HG03354 (cell line): ENCODE measurements at regions not wholly inside any gene's neighbourhood (a gene's known extent, or its start where the extent isn't known, plus 50 kb on each side); places are given as distances from the start of the nearest gene placed in this dataset.

Experiments
- ATAC-seq: cut with Tn5 transposase; IDR thresholded peaks from one replicate; pipeline ENCODE4 v1.9.1; 2021; ENCODE audit warnings: mild to moderate bottlenecking; ENCODE audit not compliant: unreplicated experiment, poor library complexity, severe bottlenecking

DNA sequence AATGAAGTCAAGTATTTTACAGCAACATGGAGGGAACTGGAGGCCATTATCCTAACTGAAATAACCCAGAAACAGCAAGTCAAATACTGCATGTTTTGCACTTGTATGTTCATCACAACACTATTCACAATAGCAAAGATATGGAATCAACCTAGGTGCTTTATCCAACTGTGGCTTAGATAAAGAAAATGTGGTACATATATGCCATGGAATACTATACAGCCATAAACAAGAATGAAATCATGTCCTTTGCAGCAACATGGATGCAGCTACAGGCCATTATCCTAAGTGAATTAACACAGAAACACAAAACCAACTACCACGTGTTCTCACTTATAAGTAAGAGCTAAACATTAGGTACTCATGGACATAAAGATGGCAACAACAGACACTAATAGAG, 91.5 kb upstream of the E2F3 start:
- no peak for ATAC-seq

DNA sequence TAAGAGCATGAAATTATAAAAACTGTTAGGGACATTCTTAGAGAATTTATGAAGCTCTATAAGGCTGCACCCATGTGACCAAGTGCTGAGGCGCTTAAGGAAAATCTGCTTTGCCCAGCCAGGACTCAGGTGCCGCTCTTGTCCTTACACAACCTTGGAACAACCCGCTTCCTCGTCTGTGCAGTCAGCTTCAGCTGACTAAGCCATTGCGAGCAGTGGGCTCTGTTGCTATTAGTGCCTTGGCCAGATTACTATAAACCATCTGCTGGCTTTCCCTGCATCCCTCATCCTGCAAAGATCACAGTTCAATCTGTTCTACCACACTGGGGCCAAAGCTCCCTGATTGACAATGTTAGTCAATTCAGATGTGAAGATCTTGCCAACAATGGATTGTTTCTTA, 89.1 kb upstream of the E2F3 start:
- ATAC-seq, result no peak

DNA sequence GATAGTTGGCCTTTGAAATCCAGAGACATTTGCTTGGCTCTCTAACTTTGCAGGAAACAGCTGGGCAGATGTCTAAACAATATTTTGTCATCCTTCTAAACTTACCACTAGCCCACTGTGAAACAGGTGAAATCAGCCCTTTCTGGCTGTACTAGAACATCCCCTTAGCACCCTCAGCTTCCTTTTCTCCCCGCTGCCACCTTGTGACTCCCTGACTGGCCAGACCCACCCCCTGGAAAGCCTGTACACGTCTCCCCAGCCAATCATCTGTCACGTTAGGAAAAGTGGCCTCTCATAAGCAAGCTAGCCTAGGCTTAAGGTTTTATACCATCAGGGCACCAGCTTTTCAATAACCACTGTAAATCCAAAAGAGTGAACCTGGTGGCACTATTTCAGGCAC, 88.6 kb upstream of the E2F3 start:
- no peak for ATAC-seq

DNA sequence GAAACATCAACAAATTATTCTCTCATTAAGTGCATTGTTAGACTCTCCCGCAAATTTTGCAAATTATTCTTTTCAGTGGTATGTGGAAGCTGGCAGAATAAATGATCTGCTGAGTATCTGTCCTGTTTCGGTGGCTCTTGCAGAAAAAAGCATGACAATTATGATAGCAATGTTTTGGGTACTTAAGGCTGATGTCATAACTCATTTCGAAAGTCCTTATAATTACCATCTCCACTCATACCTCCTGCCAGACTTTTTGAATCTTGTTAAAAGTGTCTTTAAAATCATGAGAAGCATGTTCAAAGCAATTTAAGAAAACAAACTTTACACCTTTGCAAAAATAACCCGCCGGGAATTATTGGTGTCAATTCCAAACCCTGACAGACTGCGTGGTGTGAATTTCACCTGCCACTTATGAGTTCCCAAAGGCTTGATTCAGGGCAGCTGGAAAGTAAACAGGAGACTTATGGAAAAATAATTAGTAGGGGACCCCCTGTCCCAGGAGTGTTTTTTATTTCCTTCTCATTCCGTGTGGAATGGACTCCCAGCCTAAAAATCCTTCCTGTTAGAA, 87.6 kb upstream of the E2F3 start:
- no peak for ATAC-seq

DNA sequence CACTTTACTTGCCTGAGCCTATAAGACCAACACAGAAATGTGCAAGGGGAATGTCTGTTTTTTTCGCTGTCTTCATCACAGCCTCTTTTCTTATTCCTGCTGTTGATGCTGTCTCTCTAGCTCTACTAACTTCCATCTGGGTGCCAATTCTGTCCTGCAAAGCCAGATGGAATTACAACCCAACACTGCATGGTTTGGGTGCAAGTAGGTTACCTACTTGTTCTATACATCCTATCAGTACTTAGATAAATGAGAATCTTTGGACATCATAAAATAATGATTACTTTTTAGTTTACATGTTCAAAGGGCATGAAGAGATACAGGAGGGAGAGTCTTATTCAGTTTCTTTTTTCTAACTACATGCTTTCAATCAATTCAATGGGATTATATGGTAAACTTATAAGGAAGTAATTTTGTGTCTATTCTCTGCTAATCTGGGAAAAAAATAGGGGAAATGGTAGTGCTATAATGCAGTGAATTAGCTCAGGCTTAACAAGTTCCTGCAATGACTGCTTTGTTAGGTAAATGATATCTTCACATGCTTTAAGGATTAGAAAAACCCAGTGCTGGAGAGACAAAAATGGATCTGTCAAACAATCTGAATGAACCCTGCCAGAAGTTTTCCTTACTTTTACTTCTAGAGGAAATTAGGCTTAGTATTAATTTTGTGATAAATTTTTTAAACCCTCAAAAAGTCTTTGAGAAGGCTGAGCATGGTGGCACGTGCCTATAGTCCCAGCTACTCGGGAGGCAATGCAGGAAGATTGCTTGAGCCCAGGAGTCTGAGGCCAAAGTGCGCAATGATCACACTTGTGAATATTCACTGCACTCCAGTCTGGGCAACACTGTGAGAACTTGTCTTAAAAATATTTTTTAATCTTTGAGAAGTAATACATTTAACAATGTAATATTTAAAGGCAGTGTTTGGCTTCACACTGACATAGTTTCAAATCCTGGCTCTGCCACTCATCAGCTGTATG, 86.5 kb upstream of the E2F3 start:
- no peak for ATAC-seq

DNA sequence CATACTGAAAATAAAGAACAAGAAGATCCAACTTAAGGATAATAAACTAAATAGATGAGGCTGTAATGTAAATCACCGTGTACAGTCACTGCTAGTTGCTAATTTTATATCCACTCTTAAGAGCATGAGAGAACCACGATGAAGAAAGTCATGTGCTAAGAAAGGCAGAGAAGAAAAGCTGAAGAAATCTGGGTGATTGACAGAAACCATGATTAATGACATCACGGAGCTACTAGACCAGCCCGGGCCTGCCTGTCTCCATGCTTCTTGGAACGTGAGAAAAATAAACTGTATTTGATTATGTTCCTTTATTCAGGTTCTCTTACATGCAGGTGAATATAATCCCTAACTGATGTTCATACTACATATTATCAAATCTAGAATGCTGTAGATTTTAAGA, 84.2 kb upstream of the E2F3 start:
- no peak for ATAC-seq

DNA sequence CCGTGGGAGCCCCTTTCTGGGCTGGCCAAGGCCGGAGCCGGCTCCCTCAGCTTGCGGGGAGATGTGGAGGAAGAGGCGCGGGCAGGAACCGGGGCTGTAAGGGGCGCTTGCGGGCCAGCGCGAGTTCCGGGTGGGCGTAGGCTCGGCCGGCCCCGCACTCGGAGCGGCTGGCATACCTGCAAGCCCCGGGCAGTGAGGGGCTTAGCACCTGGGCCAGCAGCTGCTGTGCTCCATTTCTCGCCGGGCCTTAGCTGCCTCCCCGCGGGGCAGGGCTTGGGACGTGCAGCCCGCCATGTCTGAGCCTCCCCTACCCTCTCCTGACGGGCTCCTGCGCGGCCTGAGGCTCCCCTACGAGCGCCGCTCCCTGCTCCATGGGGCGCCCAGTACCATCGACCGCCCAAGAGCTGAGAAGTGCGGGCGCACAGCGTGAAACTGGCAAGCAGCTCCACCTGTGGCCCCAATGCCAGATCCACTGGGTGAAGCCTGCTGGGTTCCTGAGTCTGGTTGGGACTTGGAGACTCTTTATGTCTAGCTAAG, 82.8 kb upstream of the E2F3 start:
- no peak for ATAC-seq

DNA sequence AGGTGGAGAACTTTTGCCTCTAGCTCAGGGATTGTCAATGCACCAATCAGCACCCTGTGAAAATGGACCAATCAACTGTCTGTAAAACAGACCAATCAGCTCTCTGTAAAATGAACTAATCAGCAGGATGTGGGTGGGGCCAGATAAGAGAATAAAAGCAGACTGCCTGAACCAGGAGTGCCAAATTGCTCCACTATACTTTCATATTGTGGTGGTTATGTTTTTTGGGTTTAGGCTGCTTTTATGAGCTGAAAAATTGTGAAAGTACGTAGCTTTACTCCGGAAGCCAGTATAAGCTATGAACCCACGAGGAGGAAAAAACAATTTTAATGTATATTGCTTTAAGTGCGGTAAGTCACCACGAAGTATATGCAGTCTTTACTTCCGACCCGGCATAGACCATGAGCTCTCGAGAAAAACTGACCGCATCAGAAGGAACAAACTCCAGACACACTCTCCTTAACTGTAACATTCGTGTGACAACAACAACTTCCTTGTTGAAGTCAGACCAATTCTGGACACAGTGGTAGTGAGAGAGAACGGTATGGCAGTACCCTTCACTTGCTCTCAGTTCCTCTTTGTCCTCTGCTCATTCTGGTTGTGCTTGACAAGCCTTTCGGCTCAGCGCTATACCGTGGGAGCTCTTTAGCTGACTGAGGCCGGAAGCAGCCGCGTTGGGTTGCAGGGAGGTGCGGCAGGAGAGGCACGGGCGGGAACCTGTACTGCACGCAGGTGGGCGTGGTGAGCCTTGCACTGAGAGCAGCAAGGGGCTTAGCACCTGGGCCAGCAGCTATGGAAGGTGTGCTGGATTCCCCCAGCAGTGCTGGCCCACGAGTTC, 81.9 kb upstream of the E2F3 start:
- peak; percentile 99 for ATAC-seq

DNA sequence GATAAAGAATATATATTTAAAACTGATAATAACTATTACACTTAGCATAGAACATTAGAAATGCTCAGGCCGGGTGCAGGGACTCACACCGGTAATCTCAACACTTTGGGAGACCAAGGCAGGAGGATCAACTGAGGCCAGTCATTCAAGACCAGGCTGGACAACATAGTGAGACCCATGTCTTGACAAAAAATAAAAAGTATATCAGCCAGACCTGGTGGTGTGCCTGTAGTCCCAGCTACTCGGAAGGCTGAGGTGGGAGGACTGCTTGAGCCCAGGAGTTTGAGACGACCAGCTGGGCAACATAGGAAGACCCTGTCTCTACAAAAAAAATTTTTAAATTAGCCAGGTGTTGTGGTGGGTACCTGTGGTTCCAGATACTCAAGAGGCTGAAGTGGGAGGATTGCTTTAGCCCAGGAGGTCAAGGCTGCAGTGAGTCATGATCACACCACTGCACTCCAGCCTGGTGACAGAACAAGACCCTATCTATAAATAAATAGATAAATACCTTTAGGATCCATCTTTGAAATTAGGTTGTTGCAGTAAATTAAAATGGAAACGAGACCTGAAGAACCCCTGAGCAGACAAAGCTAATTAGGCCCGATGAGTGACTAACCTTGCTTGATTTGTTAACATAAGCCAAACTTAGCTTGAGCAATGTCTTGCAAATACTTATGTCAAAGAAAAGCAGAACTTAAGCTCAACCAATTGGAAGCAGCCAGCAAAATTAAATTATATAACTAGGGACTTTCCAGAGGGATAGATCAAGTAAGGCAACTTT, 75.8 kb upstream of the E2F3 start:
- ATAC-seq, result no peak

DNA sequence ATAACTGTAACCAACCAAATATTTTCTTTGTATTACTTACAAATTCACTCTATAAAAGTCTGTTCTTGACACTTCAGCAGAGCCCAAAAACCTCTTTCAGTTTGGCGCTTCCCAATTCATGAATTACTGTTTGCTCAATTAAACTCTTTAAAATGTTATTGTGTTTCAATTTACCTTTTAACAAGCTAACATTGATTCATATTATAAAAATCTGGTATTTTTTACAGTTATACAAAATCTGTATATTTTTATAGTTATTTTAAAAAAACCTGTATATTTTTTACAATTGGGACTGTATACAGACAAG, 75.3 kb upstream of the E2F3 start:
- ATAC-seq, result no peak

DNA sequence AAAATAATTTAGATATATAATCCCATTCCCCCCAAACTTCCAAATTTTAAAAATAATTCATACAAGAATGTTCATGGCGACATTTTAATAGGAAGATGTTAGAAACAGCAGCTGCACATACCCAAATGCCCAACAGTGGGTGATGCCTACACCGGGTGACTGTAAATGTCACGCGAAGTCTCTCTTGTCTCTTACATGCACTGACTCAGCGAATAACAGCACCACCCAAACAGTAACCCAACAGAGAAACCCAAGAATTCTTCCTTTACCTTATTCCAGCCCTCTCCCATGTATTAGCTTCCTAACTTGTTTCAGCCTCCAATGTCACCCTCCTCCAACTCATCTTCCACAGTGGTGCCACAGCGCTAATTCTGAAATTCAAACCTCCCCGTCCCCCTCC, 74.5 kb upstream of the E2F3 start:
- ATAC-seq, result no peak

DNA sequence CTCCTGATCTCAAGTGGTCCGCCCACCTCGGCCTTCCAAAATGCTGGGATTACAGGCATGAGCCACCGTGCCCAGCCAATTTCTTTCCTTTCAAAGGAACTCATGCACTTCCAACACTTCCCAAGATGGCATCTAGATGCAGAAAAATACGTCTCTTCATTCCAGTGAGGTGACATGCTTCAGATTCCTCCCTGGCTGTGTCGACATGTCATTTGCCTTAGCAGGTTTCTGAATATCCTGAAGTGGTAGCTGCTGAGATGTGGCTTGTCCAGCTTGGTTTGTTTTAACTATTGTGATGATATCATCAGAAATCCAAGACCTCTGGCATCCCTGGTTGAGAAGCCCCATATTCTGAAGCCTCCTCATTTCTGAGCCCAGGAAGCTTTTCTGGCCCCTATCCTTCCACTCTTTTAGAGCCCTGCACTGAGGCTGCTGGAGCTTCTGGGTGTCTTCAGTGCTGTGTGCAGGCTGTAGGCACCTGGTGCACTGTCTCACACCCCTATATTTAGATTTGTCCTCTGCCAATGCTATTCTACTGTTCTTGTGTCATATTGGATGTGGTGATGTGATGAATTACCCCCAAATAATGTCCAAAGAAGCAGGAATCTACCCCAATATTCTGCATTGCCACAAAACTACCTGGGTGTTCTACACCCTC, 73.3 kb upstream of the E2F3 start:
- ATAC-seq, result no peak

DNA sequence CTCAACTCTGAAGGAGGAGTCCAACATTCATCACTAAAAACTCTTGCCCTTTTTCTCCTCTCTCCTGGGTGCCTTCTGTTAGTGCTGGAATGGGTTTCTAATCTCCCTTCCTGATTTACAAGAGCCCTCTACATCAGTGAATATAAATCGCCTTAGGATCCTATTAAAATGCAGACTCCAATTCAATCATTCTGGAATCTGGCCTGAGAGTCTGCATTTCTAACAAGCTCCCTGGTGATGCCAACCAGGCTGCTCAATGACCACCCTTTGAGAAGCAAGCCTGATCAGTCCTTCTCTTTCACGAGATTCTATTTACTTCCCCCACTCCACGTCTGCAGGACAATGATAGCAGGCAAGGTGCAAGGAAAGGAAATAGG, 72.8 kb upstream of the E2F3 start:
- ATAC-seq, result no peak

DNA sequence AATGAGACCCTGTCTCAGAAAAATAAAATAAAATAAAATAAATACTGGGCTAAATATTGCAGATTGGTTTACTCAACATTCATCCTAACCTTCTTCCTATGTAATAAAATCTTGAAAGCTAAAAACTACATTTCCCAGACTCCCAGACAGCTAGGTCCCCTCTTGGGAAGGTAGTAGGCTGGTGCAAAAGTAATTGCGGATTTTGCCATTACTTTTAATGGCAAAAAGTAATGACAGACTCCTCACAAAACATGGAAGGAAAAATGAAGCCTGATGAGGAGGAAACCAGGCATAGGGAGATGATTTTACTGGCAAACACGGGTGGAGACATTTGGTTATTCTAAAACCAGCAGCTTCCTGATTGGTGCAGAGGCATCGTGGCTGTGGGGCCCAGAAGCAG, 70.6 kb upstream of the E2F3 start:
- ATAC-seq, result no peak

DNA sequence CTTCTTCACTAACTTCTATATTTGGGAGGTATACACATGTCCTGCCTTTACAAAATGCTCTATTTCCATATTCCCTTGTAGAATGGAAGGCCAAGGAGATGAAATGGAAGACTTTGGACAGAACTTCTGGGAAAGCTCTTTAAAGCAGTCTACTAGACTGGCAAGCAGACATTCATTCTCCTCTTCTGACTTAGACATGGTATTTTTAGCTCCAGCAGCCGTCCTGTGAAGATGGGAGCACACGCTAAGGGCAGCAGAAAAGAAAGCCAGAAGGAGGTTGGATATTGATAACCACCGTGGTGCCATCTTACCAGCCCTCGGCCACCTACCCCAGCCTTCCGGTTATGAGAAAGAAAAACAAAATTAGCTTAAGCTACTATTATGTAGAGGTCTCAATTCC, 70.1 kb upstream of the E2F3 start:
- no peak for ATAC-seq

DNA sequence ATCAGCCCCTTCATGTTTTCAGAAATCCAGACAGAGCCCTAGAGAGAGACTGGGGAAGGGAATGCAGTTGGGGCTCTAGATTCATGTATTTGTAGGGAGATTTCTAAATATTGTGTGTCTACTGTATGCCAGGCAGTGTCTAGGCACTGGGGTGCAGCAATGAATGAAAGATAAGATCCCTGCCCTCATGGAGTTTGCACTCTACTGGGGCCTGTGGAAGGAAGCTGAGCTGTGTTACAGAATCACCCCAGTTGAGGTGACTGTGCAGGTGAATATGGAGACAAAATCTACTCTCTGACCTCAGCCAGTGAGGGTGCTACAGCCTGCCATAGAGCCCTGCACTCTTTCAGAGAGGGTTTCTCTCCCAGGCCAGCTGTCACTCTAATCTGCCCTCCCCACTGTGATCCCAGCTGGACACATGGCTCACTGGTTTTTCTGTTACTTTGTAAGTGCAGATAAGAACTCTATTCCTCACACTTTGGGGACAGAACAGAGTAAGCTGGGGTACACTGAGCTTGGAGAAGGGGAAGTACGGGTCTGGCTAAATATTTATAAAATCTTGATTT, 69.2 kb upstream of the E2F3 start:
- no peak for ATAC-seq

DNA sequence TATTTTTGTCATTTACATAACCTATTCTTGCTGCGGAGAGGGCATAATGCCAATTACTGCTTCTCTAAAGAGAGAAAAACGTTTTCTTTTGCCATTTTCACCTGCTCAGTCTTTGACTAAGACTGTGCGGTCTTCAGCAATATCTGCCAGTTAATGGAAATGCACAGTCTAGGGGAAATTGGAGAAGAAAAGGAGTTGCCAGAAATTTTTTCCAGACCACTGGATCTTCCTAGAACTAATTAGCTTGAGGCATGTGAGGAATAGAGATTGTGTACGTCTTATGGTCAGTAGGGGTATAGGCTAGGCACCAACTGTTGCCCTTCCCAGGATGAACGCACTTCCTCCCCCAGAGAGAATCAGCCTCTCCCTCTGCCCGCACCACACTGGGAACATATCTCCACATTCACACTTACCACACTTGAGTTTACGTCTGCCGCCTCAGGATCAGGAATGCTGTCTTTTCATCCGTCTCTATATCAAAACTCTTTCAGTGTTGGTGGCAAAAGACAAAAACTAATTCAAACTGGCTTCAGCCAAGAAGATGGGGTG, 67.9 kb upstream of the E2F3 start:
- no peak for ATAC-seq

DNA sequence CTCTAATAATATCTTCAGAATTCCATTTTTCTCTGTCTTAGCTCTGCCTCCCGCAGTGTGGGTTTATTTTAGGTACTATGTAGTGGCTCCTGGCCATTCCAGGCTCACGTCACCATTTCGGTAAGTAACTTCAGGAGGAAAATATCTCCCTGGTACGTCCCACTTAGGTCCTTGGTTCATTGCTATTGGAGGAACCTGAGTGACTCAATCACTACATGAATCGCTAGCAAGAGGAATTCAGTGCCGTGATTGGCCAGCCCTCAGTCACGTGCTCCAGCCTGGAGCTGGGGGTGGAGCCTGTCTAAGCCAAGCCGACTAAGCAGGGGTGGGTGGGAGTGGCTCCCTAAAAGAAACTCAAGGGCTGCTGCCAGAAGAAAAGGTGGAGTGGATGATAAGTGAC, 67.3 kb upstream of the E2F3 start:
- no peak for ATAC-seq

DNA sequence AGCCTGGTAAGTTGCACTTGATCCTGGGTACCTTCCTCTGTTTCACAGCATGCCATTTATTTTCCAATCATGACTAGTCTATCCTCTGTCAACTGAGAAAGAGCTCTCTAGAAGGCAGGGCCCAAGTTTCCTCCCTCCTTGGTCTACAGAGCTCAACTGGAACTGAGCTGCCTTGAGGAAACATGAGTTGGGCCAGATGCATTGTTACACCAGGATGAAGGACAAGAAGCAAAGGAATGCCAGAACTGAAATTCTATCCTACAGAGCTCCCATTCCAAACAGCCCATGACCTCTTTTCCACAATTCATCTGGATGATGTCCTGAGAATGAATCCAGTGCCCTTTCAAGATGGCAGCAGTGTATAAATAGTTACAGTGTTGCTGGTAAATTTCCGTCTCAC, 66.7 kb upstream of the E2F3 start:
- no peak for ATAC-seq
